ENCODE measurements at regions not wholly inside any gene's neighbourhood (a gene's known extent, or its start where the extent isn't known, plus 50 kb on each side); places are given as distances from the start of the nearest gene placed in this dataset.
"Not testable (repeated sequence)": the region's sequence is repeated elsewhere in the genome, so short reads cannot be mapped to it uniquely, and the experiment has no call there.

DNA sequence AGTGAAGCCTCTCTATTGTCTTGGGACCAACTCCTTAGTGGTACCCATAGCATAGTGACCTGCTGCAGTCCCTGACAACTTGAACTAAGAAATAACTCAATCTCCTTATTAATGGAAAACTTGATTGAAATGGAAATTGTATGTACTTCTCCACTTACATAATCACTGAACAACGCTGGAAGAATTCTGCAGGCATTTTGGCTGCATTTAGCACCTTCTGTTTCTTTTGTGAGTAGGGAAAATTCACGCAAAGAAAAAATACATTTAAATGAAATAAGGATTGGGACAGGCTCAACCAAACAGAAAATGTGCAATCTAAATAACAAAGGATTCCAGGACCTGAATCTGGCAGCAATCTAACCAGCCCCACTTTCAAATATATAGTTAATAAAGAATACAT lies 126.9 kb upstream of the GHITM start:
- Histone ChIP-seq H3K27ac (no peak overlapping the region), H3K27me3 (ENCODE audit: insufficient read depth, low read depth, severe bottlenecking) (no peaks in the 10 kb centered on the region), H3K9me3 (ENCODE audit: severe bottlenecking) (no peaks in the 10 kb centered on the region), H3K4me3 (ENCODE audit: low read depth, low read length) (no peak overlapping the region), H3K36me3 (no peaks in the 10 kb centered on the region)
- TF ChIP-seq, protein P1, sequence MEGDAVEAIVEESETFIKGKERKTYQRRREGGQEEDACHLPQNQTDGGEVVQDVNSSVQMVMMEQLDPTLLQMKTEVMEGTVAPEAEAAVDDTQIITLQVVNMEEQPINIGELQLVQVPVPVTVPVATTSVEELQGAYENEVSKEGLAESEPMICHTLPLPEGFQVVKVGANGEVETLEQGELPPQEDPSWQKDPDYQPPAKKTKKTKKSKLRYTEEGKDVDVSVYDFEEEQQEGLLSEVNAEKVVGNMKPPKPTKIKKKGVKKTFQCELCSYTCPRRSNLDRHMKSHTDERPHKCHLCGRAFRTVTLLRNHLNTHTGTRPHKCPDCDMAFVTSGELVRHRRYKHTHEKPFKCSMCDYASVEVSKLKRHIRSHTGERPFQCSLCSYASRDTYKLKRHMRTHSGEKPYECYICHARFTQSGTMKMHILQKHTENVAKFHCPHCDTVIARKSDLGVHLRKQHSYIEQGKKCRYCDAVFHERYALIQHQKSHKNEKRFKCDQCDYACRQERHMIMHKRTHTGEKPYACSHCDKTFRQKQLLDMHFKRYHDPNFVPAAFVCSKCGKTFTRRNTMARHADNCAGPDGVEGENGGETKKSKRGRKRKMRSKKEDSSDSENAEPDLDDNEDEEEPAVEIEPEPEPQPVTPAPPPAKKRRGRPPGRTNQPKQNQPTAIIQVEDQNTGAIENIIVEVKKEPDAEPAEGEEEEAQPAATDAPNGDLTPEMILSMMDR (IDR thresholded peaks at IDR 0.05; ENCODE audit: low read depth, low read length), result no peak
- no peak for DNase-seq

DNA sequence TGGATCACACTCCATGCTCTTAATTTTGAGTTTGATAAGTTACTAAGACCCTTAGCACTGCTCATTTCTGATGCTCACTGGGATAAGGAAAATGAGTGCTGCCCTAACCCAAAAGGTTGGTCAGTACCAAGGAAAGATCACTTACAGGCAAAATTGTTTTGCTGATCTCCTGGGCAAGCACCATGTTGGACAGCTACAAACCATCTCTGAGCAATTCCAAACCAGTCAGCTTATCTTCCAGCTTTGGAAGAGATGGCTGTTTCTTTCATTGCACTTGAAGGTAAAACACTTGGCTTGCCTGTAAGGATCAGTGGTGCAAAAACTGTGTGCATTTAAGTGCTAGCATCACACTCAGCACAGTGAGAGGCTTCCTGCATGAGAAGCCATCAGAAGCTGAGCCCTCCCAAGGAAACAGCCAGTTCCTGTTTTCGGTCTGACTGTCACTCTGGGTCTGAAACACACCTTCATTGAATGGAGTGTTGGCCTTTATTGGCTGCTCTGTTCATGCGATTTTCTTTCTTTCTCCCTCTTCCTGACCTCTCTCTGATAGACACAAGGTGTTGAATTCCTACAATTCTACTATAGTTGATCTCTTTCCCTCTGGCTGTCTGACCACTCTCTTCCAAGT lies 126.4 kb upstream of the GHITM start:
- Histone ChIP-seq H3K27me3 (ENCODE audit: insufficient read depth, low read depth, severe bottlenecking) (no peaks in the 10 kb centered on the region), H3K36me3 (no peaks in the 10 kb centered on the region), H3K4me3 (ENCODE audit: low read depth, low read length) (no peak overlapping the region), H3K27ac (no peak overlapping the region), H3K9me3 (ENCODE audit: severe bottlenecking) (no peaks in the 10 kb centered on the region)
- no peak for DNase-seq
- TF ChIP-seq, protein P1 (IDR thresholded peaks at IDR 0.05; ENCODE audit: low read depth, low read length), result no peak

DNA sequence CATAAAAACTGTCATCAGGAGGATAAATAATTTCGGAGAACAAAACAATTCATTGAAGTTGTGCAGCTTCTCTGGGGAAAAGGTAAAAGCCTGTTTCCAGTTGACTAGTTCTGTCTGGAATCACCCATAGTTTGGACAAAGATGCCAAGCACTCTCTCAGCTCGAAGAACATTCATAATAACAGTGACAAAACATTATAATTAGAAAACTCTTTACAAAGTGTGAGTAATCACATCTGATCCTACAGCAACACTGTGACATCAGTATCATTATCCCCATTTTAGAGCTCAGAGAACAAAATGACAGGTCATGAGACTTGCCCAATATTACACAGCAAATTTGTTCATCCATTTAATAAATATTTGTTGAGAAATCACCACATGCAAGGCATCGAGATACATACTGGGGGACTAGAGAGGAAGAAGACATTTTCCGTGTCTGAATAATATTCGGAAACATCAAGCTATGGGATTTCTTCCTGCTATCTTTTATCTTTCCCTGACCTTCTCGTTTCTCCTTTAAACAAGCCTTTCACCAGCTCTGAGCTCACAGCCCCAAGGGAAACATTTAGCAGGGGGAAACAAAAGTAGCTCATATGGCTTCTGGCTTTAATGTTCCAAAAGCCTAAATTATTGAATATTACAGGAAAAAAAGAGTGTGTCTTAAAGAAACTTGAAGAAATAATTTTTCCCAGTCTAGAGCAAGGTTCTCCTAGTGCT lies 123.3 kb upstream of the GHITM start:
- Histone ChIP-seq H3K36me3 (no peaks in the 10 kb centered on the region), H3K27me3 (ENCODE audit: insufficient read depth, low read depth, severe bottlenecking) (no peaks in the 10 kb centered on the region), H3K9me3 (ENCODE audit: severe bottlenecking) (no peaks in the 10 kb centered on the region), H3K27ac (no peak overlapping the region), H3K4me3 (ENCODE audit: low read depth, low read length) (no peak overlapping the region)
- TF ChIP-seq, protein P1 (IDR thresholded peaks at IDR 0.05; ENCODE audit: low read depth, low read length), result no peak
- DNase-seq, result no peak

DNA sequence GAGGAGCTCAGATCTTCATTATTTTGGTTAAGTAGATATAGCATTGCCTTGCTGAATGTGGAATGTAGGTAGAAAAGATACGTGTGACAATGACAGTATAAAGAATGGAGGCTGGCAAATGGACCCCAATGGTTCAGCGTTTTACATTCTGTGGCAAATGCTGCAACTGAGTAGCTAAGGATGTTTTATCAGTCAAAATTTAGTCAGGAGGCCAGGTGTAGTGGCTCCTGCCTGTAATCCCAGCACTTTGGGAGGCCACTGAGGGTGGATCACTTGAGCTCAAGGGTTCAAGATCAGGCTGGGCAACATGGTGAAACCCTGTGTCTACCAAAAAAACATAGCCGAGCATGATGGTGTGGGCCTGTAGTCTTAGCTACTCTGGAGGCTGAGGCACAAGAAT lies 120.5 kb upstream of the GHITM start:
- DNase-seq, result no peak
- Histone ChIP-seq H3K36me3 (no peaks in the 10 kb centered on the region), H3K4me3 (ENCODE audit: low read depth, low read length) (no peak overlapping the region), H3K27ac (no peak overlapping the region), H3K9me3 (ENCODE audit: severe bottlenecking) (no peaks in the 10 kb centered on the region), H3K27me3 (ENCODE audit: insufficient read depth, low read depth, severe bottlenecking) (no peaks in the 10 kb centered on the region)
- TF ChIP-seq, protein P1 (IDR thresholded peaks at IDR 0.05; ENCODE audit: low read depth, low read length), result no peak

DNA sequence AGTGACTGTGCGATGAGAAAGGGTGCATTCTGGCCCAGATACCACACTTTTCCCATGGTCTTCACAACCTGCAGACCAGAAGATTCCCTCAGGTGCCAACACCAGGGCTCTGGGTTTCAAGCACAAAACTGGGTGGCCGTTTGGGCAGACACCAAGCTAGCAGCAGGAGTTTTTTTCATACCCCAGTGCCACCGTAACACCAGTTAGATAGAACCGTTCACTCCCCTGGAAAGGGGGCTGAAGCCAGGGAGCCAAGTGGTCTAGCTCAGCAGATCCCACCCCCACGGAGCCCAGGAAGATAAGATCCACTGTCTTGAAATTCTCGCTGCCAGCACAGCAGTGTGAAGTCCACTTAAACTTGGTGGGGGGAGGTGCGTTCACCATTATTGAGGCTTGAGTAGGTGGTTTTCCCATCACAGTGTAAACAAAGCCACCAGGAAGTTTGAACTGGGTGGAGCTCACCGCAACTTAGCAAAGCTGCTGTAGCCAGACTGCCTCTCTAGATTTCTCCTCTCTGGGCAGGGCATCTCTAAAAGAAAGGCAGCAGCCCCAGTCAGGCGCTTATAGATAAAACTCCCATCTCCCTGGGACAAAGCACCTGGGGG lies 119.4 kb upstream of the GHITM start:
- H3K9me3 ChIP-seq (ENCODE audit: severe bottlenecking); H3K27ac ChIP-seq; H3K4me3 ChIP-seq (ENCODE audit: low read depth, low read length); H3K27me3 ChIP-seq (ENCODE audit: insufficient read depth, low read depth, severe bottlenecking); DNase-seq; H3K36me3 ChIP-seq: not testable (repeated sequence)

DNA sequence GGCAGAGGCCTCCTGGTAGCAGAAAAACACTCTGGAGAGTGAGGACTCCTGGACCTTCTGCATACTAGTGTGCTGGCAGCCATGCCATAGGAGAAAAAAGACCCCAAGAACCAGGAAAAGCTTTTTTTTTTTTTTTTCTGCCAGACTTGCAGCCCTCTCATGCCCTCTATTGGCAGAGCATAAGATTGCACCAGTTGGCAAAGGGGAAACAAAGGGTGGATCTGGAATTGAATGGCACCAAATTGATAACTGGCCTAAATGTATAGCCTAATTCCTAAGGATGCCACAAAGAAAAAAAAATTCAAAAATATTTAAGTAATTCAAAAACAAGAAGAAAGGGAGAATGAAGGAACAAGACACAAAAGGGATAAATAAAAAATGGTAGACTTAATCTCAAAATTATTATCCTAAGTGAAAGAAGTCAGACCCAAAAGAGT lies 112.5 kb upstream of the GHITM start:
- TF ChIP-seq, protein P1 (IDR thresholded peaks at IDR 0.05; ENCODE audit: low read depth, low read length), result peak; percentile 69
- H3K27me3 ChIP-seq (ENCODE audit: insufficient read depth, low read depth, severe bottlenecking), result no peaks in the 10 kb centered on the region
- no peaks in the 10 kb centered on the region for H3K9me3 ChIP-seq (ENCODE audit: severe bottlenecking)
- H3K4me3 ChIP-seq (ENCODE audit: low read depth, low read length), result no peak overlapping the region
- no peak overlapping the region for H3K27ac ChIP-seq
- peak; percentile 35 for DNase-seq
- no peaks in the 10 kb centered on the region for H3K36me3 ChIP-seq
